ENCODE measurements at regions not wholly inside any gene's neighbourhood (a gene's known extent, or its start where the extent isn't known, plus 50 kb on each side); places are given as distances from the start of the nearest gene placed in this dataset.

DNA sequence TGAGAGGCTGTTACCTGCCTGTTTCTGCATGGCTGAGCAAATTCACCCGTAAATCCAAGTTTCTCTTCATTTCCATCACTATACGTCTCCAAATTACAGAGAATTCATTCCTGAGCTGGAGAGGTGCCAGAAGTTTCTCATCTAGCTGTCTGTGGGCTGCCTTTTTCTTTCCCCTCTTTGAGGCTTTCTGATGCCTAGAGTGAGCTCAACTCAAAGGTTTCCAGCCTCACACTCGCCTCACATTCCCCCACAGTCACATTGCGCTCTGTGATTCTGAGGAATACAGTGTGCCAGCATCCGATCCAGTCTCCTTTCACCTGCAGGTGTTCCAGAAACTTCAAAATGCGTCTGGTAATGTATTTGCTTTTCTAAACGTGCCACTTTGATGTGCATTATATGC lies 267.2 kb downstream of the MFSD1 start, which contains the start of gene IQCJ:
Gene IQCJ (plus strand): TSS at position 229 of the 400 bp plus-strand sequence.
- Histone ChIP-seq H3K4me2 (ENCODE audit: insufficient read depth, low read length, poor library complexity, severe bottlenecking) (no peak within 1 kb of the TSS), H3K9ac (ENCODE audit: low read depth, low read length, poor library complexity) (no peak within 1 kb of the TSS), H2BK5ac (ENCODE audit: low read length) (no peak within 1 kb of the TSS), H3K23ac (ENCODE audit: low read depth, low read length, poor library complexity) (no peak within 1 kb of the TSS), H3K36me3 (replicated peaks in 1 of 2; ENCODE audit: control insufficient read depth in 2 of 2, insufficient read depth in 2 of 2, low read length in 2 of 2) (no peaks in the 10 kb centered on the region), H3K4ac (ENCODE audit: low read length) (no peak within 1 kb of the TSS), H3K4me1 (ENCODE audit: control insufficient read depth in 2 of 2, insufficient read depth in 1 of 2, low read depth in 1 of 2, low read length in 2 of 2) (no peaks in the 10 kb centered on the region), H2BK12ac (ENCODE audit: low read length) (no peak within 1 kb of the TSS), H3K27ac (replicated peaks; ENCODE audit: low read length) (no peak within 1 kb of the TSS), H3K79me1 (ENCODE audit: low read depth, low read length) (no peaks in the 10 kb centered on the region), H4K91ac (ENCODE audit: low read depth, low read length, poor library complexity) (no peak within 1 kb of the TSS), H2BK15ac (ENCODE audit: low read length) (no peak within 1 kb of the TSS), H2AK5ac (ENCODE audit: low read depth, low read length) (no peak within 1 kb of the TSS), H3K27me3 (ENCODE audit: control insufficient read depth in 3 of 3, insufficient read depth in 3 of 3, low read depth in 1 of 3, low read length in 3 of 3) (no peaks in the 10 kb centered on the region), H3K18ac (ENCODE audit: low read length) (no peak within 1 kb of the TSS), H3K4me3 (ENCODE audit: low read length in 2 of 2) (no peak within 1 kb of the TSS), H2BK120ac (ENCODE audit: low read depth, low read length) (no peak within 1 kb of the TSS), H4K8ac (ENCODE audit: low read depth, low read length) (no peak within 1 kb of the TSS), H3K14ac (ENCODE audit: low read length) (no peak within 1 kb of the TSS), H2AFZ (ENCODE audit: low read length) (no peak within 1 kb of the TSS), H3K9me3 (replicated peaks in 1 of 2; ENCODE audit: control insufficient read depth in 2 of 2, insufficient read depth in 1 of 2, low read depth in 1 of 2, low read length in 2 of 2) (no peaks in the 10 kb centered on the region)
- WGBS, 2 donors (ENCODE audit: extremely low coverage in 2 of 2, insufficient read length in 2 of 2, insufficient replicate concordance in 1 of 2) = no CpG with 5 or more reads among the region's 7 CpGs
- DNase-seq (ENCODE audit: low spot score) = no peak

DNA sequence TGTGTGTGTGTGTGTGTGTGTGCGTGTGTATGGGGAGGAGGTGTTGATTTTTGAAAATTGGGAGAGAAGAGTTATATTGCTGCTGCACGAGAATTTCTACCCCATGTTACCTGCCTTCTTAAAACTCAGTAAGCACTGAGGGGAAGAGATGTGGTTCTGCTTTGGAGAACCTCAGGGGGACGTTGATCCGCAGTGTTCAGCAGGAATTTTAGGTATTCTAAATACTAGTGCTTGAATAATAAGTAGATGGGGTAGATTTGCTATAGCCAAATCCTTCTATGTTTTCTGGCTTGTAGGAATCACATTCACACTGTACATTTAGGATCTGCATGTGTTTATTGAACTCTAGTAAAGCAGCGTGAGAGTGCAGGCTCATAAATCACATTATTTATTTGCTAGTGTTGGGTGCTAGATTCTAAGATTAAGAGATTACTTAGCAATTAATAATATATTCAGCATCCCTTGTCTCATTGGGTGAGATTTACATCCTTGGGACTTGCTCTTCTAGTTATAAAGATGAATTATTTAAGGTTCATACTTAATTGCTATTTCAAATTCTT lies 268.1 kb downstream of the MFSD1 start:
- H3K4me2 ChIP-seq (ENCODE audit: insufficient read depth, low read length, poor library complexity, severe bottlenecking) = no peak overlapping the region
- no peaks in the 10 kb centered on the region for H3K27me3 ChIP-seq (ENCODE audit: control insufficient read depth in 3 of 3, insufficient read depth in 3 of 3, low read depth in 1 of 3, low read length in 3 of 3)
- H3K9me3 ChIP-seq (replicated peaks in 1 of 2; ENCODE audit: control insufficient read depth in 2 of 2, insufficient read depth in 1 of 2, low read depth in 1 of 2, low read length in 2 of 2) = no peaks in the 10 kb centered on the region
- no CpG with 5 or more reads among the region's 5 CpGs for WGBS, 2 donors (ENCODE audit: extremely low coverage in 2 of 2, insufficient read length in 2 of 2, insufficient replicate concordance in 1 of 2)
- no peak overlapping the region for H2AK5ac ChIP-seq (ENCODE audit: low read depth, low read length)
- no peak overlapping the region for H2BK15ac ChIP-seq (ENCODE audit: low read length)
- no peak overlapping the region for H2BK12ac ChIP-seq (ENCODE audit: low read length)
- no peak overlapping the region for H3K18ac ChIP-seq (ENCODE audit: low read length)
- H3K79me1 ChIP-seq (ENCODE audit: low read depth, low read length) = no peaks in the 10 kb centered on the region
- H3K14ac ChIP-seq (ENCODE audit: low read length) = no peak overlapping the region
- H3K23ac ChIP-seq (ENCODE audit: low read depth, low read length, poor library complexity) = no peak overlapping the region
- H4K91ac ChIP-seq (ENCODE audit: low read depth, low read length, poor library complexity) = no peak overlapping the region
- H3K36me3 ChIP-seq (replicated peaks in 1 of 2; ENCODE audit: control insufficient read depth in 2 of 2, insufficient read depth in 2 of 2, low read length in 2 of 2) = no peaks in the 10 kb centered on the region
- no peak overlapping the region for H4K8ac ChIP-seq (ENCODE audit: low read depth, low read length)
- H3K27ac ChIP-seq (replicated peaks; ENCODE audit: low read length) = no peak overlapping the region
- no peak overlapping the region for H2BK5ac ChIP-seq (ENCODE audit: low read length)
- H3K4ac ChIP-seq (ENCODE audit: low read length) = no peak overlapping the region
- no peak overlapping the region for H3K4me3 ChIP-seq (ENCODE audit: low read length in 2 of 2)
- H2AFZ ChIP-seq (ENCODE audit: low read length) = no peak overlapping the region
- no peak for DNase-seq (ENCODE audit: low spot score)
- H2BK120ac ChIP-seq (ENCODE audit: low read depth, low read length) = no peak overlapping the region
- no peaks in the 10 kb centered on the region for H3K4me1 ChIP-seq (ENCODE audit: control insufficient read depth in 2 of 2, insufficient read depth in 1 of 2, low read depth in 1 of 2, low read length in 2 of 2)
- no peak overlapping the region for H3K9ac ChIP-seq (ENCODE audit: low read depth, low read length, poor library complexity)

DNA sequence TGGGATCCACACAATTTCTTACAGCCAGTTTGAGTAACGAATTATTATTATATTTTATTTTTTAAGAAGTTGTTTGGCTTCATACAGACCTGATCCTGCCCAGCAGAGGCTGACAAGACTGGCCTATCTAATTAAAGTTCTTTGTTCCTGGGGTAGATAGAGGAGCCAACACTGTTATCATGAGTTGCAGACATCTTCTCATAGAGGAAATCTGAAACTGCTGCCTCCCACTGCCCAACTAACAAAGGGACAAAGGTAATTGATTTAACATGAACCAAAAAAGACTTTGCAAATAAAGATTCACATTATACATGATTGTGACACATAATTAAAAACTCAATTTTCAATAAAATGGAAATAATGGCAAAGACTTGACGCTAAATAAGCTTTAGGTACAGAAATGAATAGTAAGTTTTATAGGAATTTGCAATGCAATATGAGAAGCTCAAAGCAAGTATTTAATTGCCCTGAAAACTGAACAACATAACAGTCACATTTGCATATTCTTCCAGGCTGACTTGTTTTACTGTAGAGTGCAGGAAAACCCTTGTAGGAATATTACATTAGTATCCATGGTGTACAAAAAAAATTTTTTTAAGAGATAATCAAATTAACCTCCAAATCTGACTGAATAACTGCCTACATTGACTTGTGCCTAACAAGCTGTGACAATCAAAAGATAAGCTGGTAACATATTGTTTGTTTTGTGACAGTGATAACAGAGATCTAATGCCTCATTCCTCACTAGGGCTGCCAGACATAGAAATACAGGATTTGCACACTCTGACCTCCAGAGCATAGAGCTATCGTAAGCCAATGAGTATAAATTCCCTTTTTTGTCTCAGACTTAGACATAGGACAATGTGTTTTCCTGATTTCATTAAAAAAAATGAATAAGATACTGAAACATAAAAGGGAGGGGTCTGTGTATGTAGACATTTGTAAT lies 273.2 kb downstream of the MFSD1 start:
- WGBS, 2 donors (ENCODE audit: extremely low coverage in 2 of 2, insufficient read length in 2 of 2, insufficient replicate concordance in 1 of 2) = no CpG with 5 or more reads among the region's 3 CpGs
- Histone ChIP-seq H2AK5ac (ENCODE audit: low read depth, low read length) (no peak overlapping the region), H3K9me3 (replicated peaks in 1 of 2; ENCODE audit: control insufficient read depth in 2 of 2, insufficient read depth in 1 of 2, low read depth in 1 of 2, low read length in 2 of 2) (no peaks in the 10 kb centered on the region), H2BK5ac (ENCODE audit: low read length) (no peak overlapping the region), H2BK12ac (ENCODE audit: low read length) (no peak overlapping the region), H2BK120ac (ENCODE audit: low read depth, low read length) (no peak overlapping the region), H4K8ac (ENCODE audit: low read depth, low read length) (no peak overlapping the region), H2AFZ (ENCODE audit: low read length) (no peak overlapping the region), H3K4ac (ENCODE audit: low read length) (no peak overlapping the region), H3K4me3 (ENCODE audit: low read length in 2 of 2) (no peak overlapping the region), H2BK15ac (ENCODE audit: low read length) (no peak overlapping the region), H3K23ac (ENCODE audit: low read depth, low read length, poor library complexity) (no peak overlapping the region), H4K91ac (ENCODE audit: low read depth, low read length, poor library complexity) (no peak overlapping the region), H3K36me3 (replicated peaks in 1 of 2; ENCODE audit: control insufficient read depth in 2 of 2, insufficient read depth in 2 of 2, low read length in 2 of 2) (no peaks in the 10 kb centered on the region), H3K4me2 (ENCODE audit: insufficient read depth, low read length, poor library complexity, severe bottlenecking) (no peak overlapping the region), H3K4me1 (ENCODE audit: control insufficient read depth in 2 of 2, insufficient read depth in 1 of 2, low read depth in 1 of 2, low read length in 2 of 2) (no peaks in the 10 kb centered on the region), H3K9ac (ENCODE audit: low read depth, low read length, poor library complexity) (no peak overlapping the region), H3K27ac (replicated peaks; ENCODE audit: low read length) (no peak overlapping the region), H3K79me1 (ENCODE audit: low read depth, low read length) (no peaks in the 10 kb centered on the region), H3K27me3 (ENCODE audit: control insufficient read depth in 3 of 3, insufficient read depth in 3 of 3, low read depth in 1 of 3, low read length in 3 of 3) (no peaks in the 10 kb centered on the region), H3K14ac (ENCODE audit: low read length) (no peak overlapping the region), H3K18ac (ENCODE audit: low read length) (no peak overlapping the region)
- DNase-seq (ENCODE audit: low spot score) = no peak

DNA sequence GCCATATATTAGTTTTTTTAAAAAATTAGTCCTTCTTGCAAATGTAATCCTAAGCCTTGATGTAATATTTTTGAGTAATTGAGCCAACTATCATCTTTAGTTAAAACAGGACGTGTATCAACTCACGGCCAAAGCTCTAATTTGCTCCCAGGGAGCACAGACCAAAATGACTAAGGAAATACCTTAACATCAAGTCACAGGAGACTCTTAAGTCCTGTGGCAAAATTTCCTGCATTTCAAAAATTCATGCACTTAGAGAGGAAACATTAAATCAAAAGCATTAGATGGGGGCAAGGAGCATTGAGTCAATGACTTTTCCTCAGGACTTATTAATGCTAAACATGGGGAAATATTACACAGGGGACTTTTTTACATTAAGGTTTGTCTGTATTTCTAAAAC lies 276.0 kb downstream of the MFSD1 start:
- Histone ChIP-seq H3K27ac (replicated peaks; ENCODE audit: low read length) (no peak overlapping the region), H3K36me3 (replicated peaks in 1 of 2; ENCODE audit: control insufficient read depth in 2 of 2, insufficient read depth in 2 of 2, low read length in 2 of 2) (no peaks in the 10 kb centered on the region), H3K79me1 (ENCODE audit: low read depth, low read length) (no peaks in the 10 kb centered on the region), H3K9ac (ENCODE audit: low read depth, low read length, poor library complexity) (no peak overlapping the region), H2BK120ac (ENCODE audit: low read depth, low read length) (no peak overlapping the region), H3K4ac (ENCODE audit: low read length) (no peak overlapping the region), H4K8ac (ENCODE audit: low read depth, low read length) (no peak overlapping the region), H3K9me3 (replicated peaks in 1 of 2; ENCODE audit: control insufficient read depth in 2 of 2, insufficient read depth in 1 of 2, low read depth in 1 of 2, low read length in 2 of 2) (no peaks in the 10 kb centered on the region), H3K14ac (ENCODE audit: low read length) (no peak overlapping the region), H2BK12ac (ENCODE audit: low read length) (no peak overlapping the region), H3K4me1 (ENCODE audit: control insufficient read depth in 2 of 2, insufficient read depth in 1 of 2, low read depth in 1 of 2, low read length in 2 of 2) (no peaks in the 10 kb centered on the region), H2AK5ac (ENCODE audit: low read depth, low read length) (no peak overlapping the region), H3K4me3 (ENCODE audit: low read length in 2 of 2) (no peak overlapping the region), H3K4me2 (ENCODE audit: insufficient read depth, low read length, poor library complexity, severe bottlenecking) (no peak overlapping the region), H2AFZ (ENCODE audit: low read length) (no peak overlapping the region), H3K23ac (ENCODE audit: low read depth, low read length, poor library complexity) (no peak overlapping the region), H2BK15ac (ENCODE audit: low read length) (no peak overlapping the region), H2BK5ac (ENCODE audit: low read length) (no peak overlapping the region), H4K91ac (ENCODE audit: low read depth, low read length, poor library complexity) (no peak overlapping the region), H3K18ac (ENCODE audit: low read length) (no peak overlapping the region), H3K27me3 (ENCODE audit: control insufficient read depth in 3 of 3, insufficient read depth in 3 of 3, low read depth in 1 of 3, low read length in 3 of 3) (no peaks in the 10 kb centered on the region)
- no CpG with 5 or more reads among the region's 2 CpGs for WGBS, 2 donors (ENCODE audit: extremely low coverage in 2 of 2, insufficient read length in 2 of 2, insufficient replicate concordance in 1 of 2)
- no peak for DNase-seq (ENCODE audit: low spot score)

All from neuronal stem cell (in vitro differentiated cells).